AG20443 (cell line): ENCODE measurements at regions not wholly inside any gene's neighbourhood (a gene's known extent, or its start where the extent isn't known, plus 50 kb on each side); places are given as distances from the start of the nearest gene placed in this dataset.
"Not testable (repeated sequence)": the region's sequence is repeated elsewhere in the genome, so short reads cannot be mapped to it uniquely, and the experiment has no call there.

Experiments used
- DNase-seq: peaks from one replicate; pipeline ENCODE4 v3.0.0; 2012; ENCODE audit warnings: low spot score, mixed read lengths

GRCh38 chr1:47661040-47661439 is 223.2 kb downstream of the FOXD2 start:
- DNase-seq = no peak

GRCh38 chr1:47662068-47662467 is 224.2 kb downstream of the FOXD2 start:
- no peak for DNase-seq

GRCh38 chr1:47663286-47663685 is 225.4 kb downstream of the FOXD2 start:
- DNase-seq = no peak

GRCh38 chr1:47664356-47664755 is 226.5 kb downstream of the FOXD2 start:
- DNase-seq = no peak

- DNase-seq = not testable (repeated sequence)
Measured at GRCh38 chr1:47664896-47665295, 227.1 kb downstream of the FOXD2 start.

GRCh38 chr1:47669081-47669585 is 231.3 kb downstream of the FOXD2 start:
- DNase-seq = no peak

- DNase-seq = no peak
Measured at GRCh38 chr1:47672622-47673021, 234.8 kb downstream of the FOXD2 start.

GRCh38 chr1:47674189-47674588 is 236.3 kb downstream of the FOXD2 start:
- DNase-seq = no peak

- DNase-seq = no peak
Measured at GRCh38 chr1:47675047-47675675, 237.3 kb downstream of the FOXD2 start.

GRCh38 chr1:47675721-47676120 is 237.9 kb downstream of the FOXD2 start:
- no peak for DNase-seq

GRCh38 chr1:47676311-47677054 is 238.6 kb downstream of the FOXD2 start:
- DNase-seq = no peak

GRCh38 chr1:47677241-47677940 is 239.5 kb downstream of the FOXD2 start:
- no peak for DNase-seq

GRCh38 chr1:47678464-47678980 is 240.7 kb downstream of the FOXD2 start:
- no peak for DNase-seq

- no peak for DNase-seq
Measured at GRCh38 chr1:47679301-47679791, 241.5 kb downstream of the FOXD2 start.

GRCh38 chr1:47679826-47680225 is 242.0 kb downstream of the FOXD2 start:
- DNase-seq = no peak

- DNase-seq = no peak
Measured at GRCh38 chr1:47680815-47681475, 243.1 kb downstream of the FOXD2 start.

GRCh38 chr1:47681735-47682134 is 243.9 kb downstream of the FOXD2 start:
- no peak for DNase-seq

GRCh38 chr1:47682198-47682597 is 244.4 kb downstream of the FOXD2 start:
- no peak for DNase-seq

GRCh38 chr1:47682786-47683350 is 245.0 kb downstream of the FOXD2 start:
- DNase-seq = no peak

- DNase-seq = no peak
Measured at GRCh38 chr1:47683401-47683800, 245.6 kb downstream of the FOXD2 start.

- DNase-seq = no peak
Measured at GRCh38 chr1:47684518-47684917, 246.7 kb downstream of the FOXD2 start.
